ENCODE measurements at regions not wholly inside any gene's neighbourhood (a gene's known extent, or its start where the extent isn't known, plus 50 kb on each side); places are given as distances from the start of the nearest gene placed in this dataset.

DNA sequence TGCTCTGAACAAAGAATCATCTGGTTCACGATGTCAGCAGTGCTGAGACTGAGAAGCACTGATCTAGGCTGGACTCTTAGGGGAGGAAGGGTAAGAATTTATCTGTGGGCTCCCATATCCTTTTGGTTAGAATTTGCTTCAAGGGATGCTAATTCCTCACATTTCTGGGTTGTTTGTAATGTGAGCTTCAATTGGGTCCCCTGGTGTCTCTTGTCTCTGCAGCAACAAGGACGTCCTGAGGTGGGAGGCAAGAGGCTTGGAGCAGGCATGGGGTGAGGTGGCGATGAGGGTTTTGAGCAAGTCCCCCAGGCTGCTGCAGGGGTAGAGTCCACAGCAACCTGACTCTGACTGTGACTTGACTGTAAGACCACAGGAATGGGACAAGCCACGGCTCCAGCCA is 213.8 kb upstream of the NLRP1 start:
- no peak overlapping the region for H3K4me3 ChIP-seq (ENCODE audit: control insufficient read depth, low read depth, low read length)
- TF ChIP-seq, protein P1, sequence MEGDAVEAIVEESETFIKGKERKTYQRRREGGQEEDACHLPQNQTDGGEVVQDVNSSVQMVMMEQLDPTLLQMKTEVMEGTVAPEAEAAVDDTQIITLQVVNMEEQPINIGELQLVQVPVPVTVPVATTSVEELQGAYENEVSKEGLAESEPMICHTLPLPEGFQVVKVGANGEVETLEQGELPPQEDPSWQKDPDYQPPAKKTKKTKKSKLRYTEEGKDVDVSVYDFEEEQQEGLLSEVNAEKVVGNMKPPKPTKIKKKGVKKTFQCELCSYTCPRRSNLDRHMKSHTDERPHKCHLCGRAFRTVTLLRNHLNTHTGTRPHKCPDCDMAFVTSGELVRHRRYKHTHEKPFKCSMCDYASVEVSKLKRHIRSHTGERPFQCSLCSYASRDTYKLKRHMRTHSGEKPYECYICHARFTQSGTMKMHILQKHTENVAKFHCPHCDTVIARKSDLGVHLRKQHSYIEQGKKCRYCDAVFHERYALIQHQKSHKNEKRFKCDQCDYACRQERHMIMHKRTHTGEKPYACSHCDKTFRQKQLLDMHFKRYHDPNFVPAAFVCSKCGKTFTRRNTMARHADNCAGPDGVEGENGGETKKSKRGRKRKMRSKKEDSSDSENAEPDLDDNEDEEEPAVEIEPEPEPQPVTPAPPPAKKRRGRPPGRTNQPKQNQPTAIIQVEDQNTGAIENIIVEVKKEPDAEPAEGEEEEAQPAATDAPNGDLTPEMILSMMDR (IDR thresholded peaks at IDR 0.05; ENCODE audit: control insufficient read depth, insufficient read depth, low read depth, low read length, missing control alignments), result no peak
- no peak for DNase-seq (ENCODE audit: low read depth)

DNA sequence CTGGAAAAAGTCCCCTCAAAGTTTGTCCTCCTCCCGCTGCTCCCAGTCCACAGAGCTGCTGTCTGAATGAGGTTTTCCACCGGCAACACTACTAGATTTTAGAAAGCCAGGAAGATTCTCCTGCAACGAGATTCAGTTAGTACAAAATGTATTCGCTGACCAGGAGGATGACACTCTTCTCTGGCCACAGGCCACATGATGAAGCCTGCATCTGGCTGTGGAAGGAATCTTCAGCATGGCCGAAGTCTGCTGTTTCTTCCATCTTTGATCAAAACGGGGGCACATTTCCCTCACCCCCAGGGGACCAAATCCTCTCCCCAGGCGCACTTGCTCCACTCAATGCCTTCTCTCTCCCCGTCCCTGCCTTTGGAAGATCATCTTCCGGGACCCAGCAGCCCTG is 215.8 kb upstream of the NLRP1 start:
- no peak for DNase-seq (ENCODE audit: low read depth)
- TF ChIP-seq, protein P1 (IDR thresholded peaks at IDR 0.05; ENCODE audit: control insufficient read depth, insufficient read depth, low read depth, low read length, missing control alignments), result no peak

DNA sequence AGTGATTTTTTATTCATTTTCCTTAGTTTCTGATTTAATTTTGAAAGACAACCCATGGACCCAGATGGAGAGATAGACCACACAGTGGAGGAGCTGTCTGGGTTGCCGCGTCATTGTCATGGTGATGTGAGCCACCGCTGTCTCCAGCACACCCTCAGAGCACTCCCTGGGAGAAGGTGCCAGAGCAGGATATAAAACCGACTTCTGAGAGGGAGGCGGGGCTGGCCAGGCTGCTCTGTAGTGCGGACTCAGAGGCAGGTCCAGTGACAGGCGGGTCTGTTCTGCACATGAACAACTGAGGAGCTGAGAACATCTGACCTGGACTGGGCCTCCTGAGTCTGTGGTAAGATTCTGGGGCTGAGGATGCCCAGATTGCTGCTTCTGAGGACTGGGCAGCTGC is 216.3 kb upstream of the NLRP1 start:
- DNase-seq (ENCODE audit: low read depth), result no peak

More for the DNA sequence above, 215.8 kb upstream of the NLRP1 start:
- H3K4me3 ChIP-seq (ENCODE audit: control insufficient read depth, low read depth, low read length), result no peak overlapping the region

DNA sequence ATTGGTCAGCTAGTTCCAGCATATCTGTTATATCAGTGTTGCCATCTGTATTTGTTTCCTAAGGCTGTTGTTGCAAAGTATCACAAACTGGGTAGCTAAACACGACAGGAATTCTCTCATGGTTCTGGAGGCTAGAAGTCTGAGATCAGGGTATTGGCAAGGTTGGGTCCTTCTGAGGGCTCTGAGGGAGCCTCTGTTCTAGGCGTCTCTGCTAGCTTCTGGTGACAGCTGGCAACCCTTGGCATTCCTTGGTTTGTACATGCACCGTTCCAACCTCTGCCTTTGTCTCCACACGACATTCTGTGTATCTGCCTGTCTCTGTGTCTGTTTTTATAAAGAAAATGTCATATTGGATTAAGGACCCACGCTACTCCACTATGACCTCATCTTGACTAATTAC is 219.9 kb upstream of the NLRP1 start:
- no peak for DNase-seq (ENCODE audit: low read depth)
- TF ChIP-seq, protein P1 (IDR thresholded peaks at IDR 0.05; ENCODE audit: control insufficient read depth, insufficient read depth, low read depth, low read length, missing control alignments), result no peak
- H3K4me3 ChIP-seq (ENCODE audit: control insufficient read depth, low read depth, low read length), result no peak overlapping the region

More for the DNA sequence above, 216.3 kb upstream of the NLRP1 start:
- H3K4me3 ChIP-seq (ENCODE audit: control insufficient read depth, low read depth, low read length), result no peak overlapping the region
- TF ChIP-seq, protein P1 (IDR thresholded peaks at IDR 0.05; ENCODE audit: control insufficient read depth, insufficient read depth, low read depth, low read length, missing control alignments), result no peak

DNA sequence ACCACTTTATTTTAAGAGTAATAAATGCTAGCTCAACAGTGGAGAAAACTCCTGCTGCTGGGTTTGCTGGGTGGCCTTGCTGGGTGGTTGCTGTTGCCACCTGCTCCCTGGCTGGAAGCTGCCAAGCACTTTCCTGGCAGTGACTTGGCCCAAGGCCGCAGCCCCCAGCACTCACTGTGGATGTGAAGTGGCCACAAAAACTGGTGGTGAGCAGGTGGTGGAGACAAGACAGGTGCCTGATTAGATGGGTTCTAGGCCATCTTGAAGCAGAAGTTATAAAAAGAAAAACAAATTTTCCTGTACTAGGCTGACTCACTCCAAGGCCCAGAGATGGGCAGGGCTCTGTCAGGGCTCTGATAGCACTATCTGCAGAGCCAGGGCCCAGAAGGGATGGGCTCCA is 224.7 kb upstream of the NLRP1 start:
- no peak overlapping the region for H3K4me3 ChIP-seq (ENCODE audit: control insufficient read depth, low read depth, low read length)
- TF ChIP-seq, protein P1 (IDR thresholded peaks at IDR 0.05; ENCODE audit: control insufficient read depth, insufficient read depth, low read depth, low read length, missing control alignments), result no peak
- DNase-seq (ENCODE audit: low read depth), result no peak

DNA sequence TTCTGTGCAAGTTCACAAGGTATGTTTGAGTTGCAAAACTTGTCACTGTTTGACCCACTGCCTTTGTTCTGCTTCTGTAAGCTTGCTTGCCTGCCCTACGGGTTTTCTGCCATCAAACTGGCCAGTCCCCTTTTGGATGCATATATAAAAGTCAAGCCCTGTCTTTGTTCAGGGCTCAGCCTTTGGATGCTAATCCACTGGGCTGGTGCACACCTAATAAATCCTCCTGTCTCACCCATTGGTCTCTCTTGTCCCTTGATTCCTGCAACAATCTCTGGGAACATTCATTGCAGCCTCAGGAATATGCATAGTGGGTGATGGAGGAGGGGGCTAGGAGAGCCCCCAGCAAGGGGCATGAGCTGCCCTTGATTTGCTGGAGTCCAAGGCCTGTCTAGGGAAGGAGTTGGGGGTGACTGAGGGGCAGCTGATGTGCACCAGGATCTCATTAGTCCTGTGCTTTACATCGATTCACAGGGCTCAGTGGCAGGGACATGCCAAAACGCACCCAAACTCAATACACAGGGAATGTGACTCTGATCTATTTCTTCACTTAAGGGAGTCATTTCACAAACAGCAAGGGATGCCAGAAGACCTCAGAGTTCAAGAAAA is 225.4 kb upstream of the NLRP1 start:
- no peak overlapping the region for H3K4me3 ChIP-seq (ENCODE audit: control insufficient read depth, low read depth, low read length)
- TF ChIP-seq, protein P1 (IDR thresholded peaks at IDR 0.05; ENCODE audit: control insufficient read depth, insufficient read depth, low read depth, low read length, missing control alignments), result no peak
- no peak for DNase-seq (ENCODE audit: low read depth)
